Neural progenitor cell (in vitro differentiated cells): ENCODE measurements at regions not wholly inside any gene's neighbourhood (a gene's known extent, or its start where the extent isn't known, plus 50 kb on each side); places are given as distances from the start of the nearest gene placed in this dataset.

Experiments
- DNase-seq: peaks from one replicate; pipeline ENCODE4 v3.0.0-alpha.2; 2016; ENCODE audit warnings: low spot score
- H2AFZ ChIP-seq: fragments of 200-600 bp; sonication (generic); replicated peaks from 2 replicates; pipeline ENCODE4 v1.6.1; 2016; ENCODE audit warnings: antibody characterized with exemption
- H3F3A ChIP-seq: fragments of 200-600 bp; sonication (generic); 2 replicates; pipeline ENCODE4 v1.6.1; 2016; ENCODE audit warnings: antibody characterized with exemption, low read depth
- H3K27ac ChIP-seq: fragments of 200-600 bp; sonication (generic); 2 replicates; pipeline ENCODE4 v1.5.1; 2016; ENCODE audit warnings: mild to moderate bottlenecking
- H3K27me3 ChIP-seq: fragments of 200-600 bp; sonication (generic); 2 replicates; pipeline ENCODE4 v1.6.1; 2016; ENCODE audit warnings: mild to moderate bottlenecking, moderate library complexity
- H3K36me3 ChIP-seq: fragments of 200-600 bp; sonication (generic); 2 replicates; pipeline ENCODE4 v1.5.1; 2016
- H3K4me1 ChIP-seq: fragments of 200-600 bp; sonication (generic); 2 replicates; pipeline ENCODE4 v1.6.1; 2016; ENCODE audit warnings: mixed run types
- H3K4me2 ChIP-seq: fragments of 200-600 bp; sonication (generic); 2 replicates; pipeline ENCODE4 v1.6.1; 2016
- H3K4me3 ChIP-seq: fragments of 200-600 bp; sonication (generic); 2 replicates; pipeline ENCODE4 v1.5.1; 2016
- H3K79me2 ChIP-seq: fragments of 200-600 bp; sonication (generic); 2 replicates; pipeline ENCODE4 v1.6.1; 2016; ENCODE audit warnings: low read depth
- H3K9ac ChIP-seq: fragments of 200-600 bp; sonication (generic); 2 replicates; pipeline ENCODE4 v1.6.1; 2016
- H3K9me3 ChIP-seq: fragments of 200-600 bp; sonication (generic); 2 replicates; pipeline ENCODE4 v1.5.1; 2016; ENCODE audit warnings: low read depth
- H4K20me1 ChIP-seq: fragments of 200-600 bp; sonication (generic); 2 replicates; pipeline ENCODE4 v1.6.1; 2016; ENCODE audit warnings: low read depth
- H3K27ac Mint-ChIP-seq: 3 replicates; pipeline ENCODE4 v1.8.0; 2021; ENCODE audit warnings: mixed read lengths
- H3K27me3 Mint-ChIP-seq: 2 replicates; pipeline ENCODE4 v1.8.0; 2022; ENCODE audit warnings: low read depth, mild to moderate bottlenecking, inconsistent platforms, moderate library complexity, mixed read lengths; ENCODE audit not compliant: insufficient read depth
- H3K36me3 Mint-ChIP-seq: 3 replicates; pipeline ENCODE4 v1.8.0; 2021; ENCODE audit warnings: mixed read lengths
- H3K4me1 Mint-ChIP-seq: 3 replicates; pipeline ENCODE4 v1.8.0; 2021; ENCODE audit warnings: mixed read lengths
- H3K4me3 Mint-ChIP-seq: 3 replicates; pipeline ENCODE4 v1.8.0; 2021; ENCODE audit warnings: mild to moderate bottlenecking, moderate library complexity, mixed read lengths
- H3K9me3 Mint-ChIP-seq: 3 replicates; pipeline ENCODE4 v1.8.0; 2020; ENCODE audit warnings: mixed read lengths
- CTCF ChIP-seq: fragments of 200-600 bp; sonication (generic); IDR thresholded peaks from 2 replicates; pipeline ENCODE4 v1.5.1; 2017; ENCODE audit warnings: antibody characterized with exemption, mild to moderate bottlenecking
- EZH2 ChIP-seq: fragments of 200-600 bp; sonication (generic); IDR thresholded peaks from 2 replicates; pipeline ENCODE4 v1.6.1; 2017; ENCODE audit warnings: antibody characterized with exemption, mild to moderate bottlenecking, moderate library complexity
- EZH2phosphoT487 ChIP-seq: fragments of 200-600 bp; sonication (generic); IDR thresholded peaks from 2 replicates; pipeline ENCODE4 v1.6.1; 2017; ENCODE audit warnings: antibody characterized with exemption

DNA sequence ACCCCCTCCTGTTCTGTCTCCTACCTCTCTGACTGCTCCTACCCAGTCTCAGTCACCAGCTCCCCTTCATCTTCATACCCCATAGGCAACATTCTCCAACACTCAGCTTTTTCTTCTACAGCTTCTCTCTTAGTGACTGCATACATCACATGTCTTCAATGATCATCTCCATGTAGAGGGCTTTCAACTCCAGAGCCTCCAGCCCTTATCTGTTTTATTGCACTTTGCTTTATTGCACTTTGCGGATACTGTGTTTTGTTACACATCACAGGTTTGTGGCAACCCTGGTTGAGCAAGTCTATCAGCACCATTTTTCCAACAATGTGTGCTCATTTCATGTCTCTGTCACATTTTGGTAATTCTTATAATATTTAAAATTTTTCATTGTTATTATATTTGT lies 230.7 kb downstream of the DEPDC1B start:
- Mint-ChIP-seq H3K27me3 (no peaks in the 10 kb centered on the region), H3K27ac (no peak overlapping the region), H3K4me3 (no peak overlapping the region), H3K4me1 (peaks cover 3% of the 10 kb centered on the region), H3K36me3 (no peaks in the 10 kb centered on the region), H3K9me3 (peaks cover 2% of the 10 kb centered on the region)
- Histone ChIP-seq H3F3A (no peaks in the 10 kb centered on the region), H3K9ac (no peak overlapping the region), H3K4me1 (no peaks in the 10 kb centered on the region), H3K27me3 (no peaks in the 10 kb centered on the region), H4K20me1 (no peaks in the 10 kb centered on the region), H3K9me3 (no peaks in the 10 kb centered on the region), H2AFZ (no peak overlapping the region), H3K4me3 (no peak overlapping the region), H3K36me3 (no peaks in the 10 kb centered on the region), H3K79me2 (no peaks in the 10 kb centered on the region), H3K27ac (no peak overlapping the region), H3K4me2 (no peak overlapping the region)
- no peak for TF ChIP-seq EZH2phosphoT487
- no peak for TF ChIP-seq EZH2
- no peak for TF ChIP-seq CTCF
- no peak for DNase-seq

DNA sequence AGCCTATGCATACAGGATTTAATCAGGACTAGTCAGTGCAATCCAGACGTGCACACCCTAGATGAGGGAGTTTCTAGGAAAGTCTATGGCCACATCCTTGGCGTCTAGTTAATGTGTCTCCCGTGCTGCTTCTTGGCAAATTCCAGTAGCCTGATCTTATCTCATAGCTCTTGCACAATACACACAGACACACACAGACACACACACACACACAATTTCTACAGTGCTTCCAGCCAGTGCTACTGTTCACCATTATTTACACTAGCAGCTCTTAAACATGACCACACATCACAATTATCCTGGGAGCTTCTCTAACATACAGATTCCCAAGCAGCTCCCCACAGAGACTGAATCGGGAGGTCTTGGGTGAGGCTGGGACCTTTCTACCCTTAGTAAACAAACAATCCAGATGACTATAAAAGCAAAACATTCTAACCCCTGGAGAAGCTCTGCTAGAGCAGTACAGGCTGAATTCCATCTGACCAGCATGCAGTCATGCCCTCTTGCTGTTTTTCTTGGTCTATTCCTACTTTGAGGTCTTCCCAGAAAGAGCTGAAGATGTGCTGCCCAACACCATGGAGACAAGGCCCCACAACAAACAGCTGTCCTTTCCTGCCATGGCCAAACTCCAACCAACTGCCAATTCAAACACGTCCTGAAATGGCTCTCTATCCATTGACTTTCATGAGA lies 236.6 kb downstream of the DEPDC1B start:
- no peaks in the 10 kb centered on the region for H3K9me3 ChIP-seq
- no peaks in the 10 kb centered on the region for H3K36me3 ChIP-seq
- H3K36me3 Mint-ChIP-seq = no peaks in the 10 kb centered on the region
- no peaks in the 10 kb centered on the region for H3K27me3 Mint-ChIP-seq
- no peaks in the 10 kb centered on the region for H3F3A ChIP-seq
- H3K4me3 ChIP-seq = no peak overlapping the region
- no peak overlapping the region for H3K4me3 Mint-ChIP-seq
- H3K27me3 ChIP-seq = no peaks in the 10 kb centered on the region
- H3K4me2 ChIP-seq = no peak overlapping the region
- no peak overlapping the region for H3K9ac ChIP-seq
- H2AFZ ChIP-seq = no peak overlapping the region
- H4K20me1 ChIP-seq = no peaks in the 10 kb centered on the region
- H3K9me3 Mint-ChIP-seq = peaks cover under 1% of the 10 kb centered on the region
- no peak for DNase-seq
- H3K27ac Mint-ChIP-seq = no peak overlapping the region
- peaks cover 3% of the 10 kb centered on the region for H3K4me1 Mint-ChIP-seq
- no peaks in the 10 kb centered on the region for H3K79me2 ChIP-seq
- TF ChIP-seq EZH2 = no peak
- TF ChIP-seq EZH2phosphoT487 = no peak
- TF ChIP-seq CTCF = no peak
- H3K4me1 ChIP-seq = no peaks in the 10 kb centered on the region
- no peak overlapping the region for H3K27ac ChIP-seq

DNA sequence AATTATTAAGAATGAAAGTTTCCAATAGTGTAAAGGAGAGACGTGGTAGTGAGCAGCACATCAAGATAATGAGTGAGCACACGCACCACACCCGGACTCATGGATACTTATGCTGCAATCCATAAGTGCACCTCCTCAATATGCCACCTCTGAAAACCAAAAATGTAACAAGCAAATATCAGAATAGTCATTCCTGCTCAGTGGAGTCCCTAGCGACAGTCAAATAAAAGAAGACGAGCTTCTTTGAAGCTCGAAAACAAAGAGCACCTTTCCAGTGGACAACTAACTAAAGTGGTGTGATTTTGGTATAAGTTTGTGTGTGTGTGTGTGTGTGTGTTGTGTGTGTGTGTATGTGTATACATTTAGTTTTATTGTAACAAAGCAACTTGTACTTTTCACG lies 241.3 kb downstream of the DEPDC1B start:
- no peaks in the 10 kb centered on the region for H3F3A ChIP-seq
- no peak overlapping the region for H3K27ac Mint-ChIP-seq
- H2AFZ ChIP-seq = no peak overlapping the region
- H3K9ac ChIP-seq = no peak overlapping the region
- no peaks in the 10 kb centered on the region for H3K36me3 ChIP-seq
- H3K4me1 ChIP-seq = no peaks in the 10 kb centered on the region
- no peaks in the 10 kb centered on the region for H3K9me3 Mint-ChIP-seq
- no peaks in the 10 kb centered on the region for H4K20me1 ChIP-seq
- H3K9me3 ChIP-seq = no peaks in the 10 kb centered on the region
- no peak overlapping the region for H3K4me3 ChIP-seq
- H3K79me2 ChIP-seq = no peaks in the 10 kb centered on the region
- H3K27ac ChIP-seq = no peak overlapping the region
- peaks cover 2% of the 10 kb centered on the region for H3K27me3 Mint-ChIP-seq
- DNase-seq = no peak
- peaks cover 3% of the 10 kb centered on the region for H3K4me1 Mint-ChIP-seq
- H3K4me2 ChIP-seq = no peak overlapping the region
- H3K36me3 Mint-ChIP-seq = no peaks in the 10 kb centered on the region
- H3K4me3 Mint-ChIP-seq = no peak overlapping the region
- TF ChIP-seq CTCF (no peak), EZH2phosphoT487 (no peak)
- H3K27me3 ChIP-seq = no peaks in the 10 kb centered on the region
